CMK (cell line): ENCODE measurements at regions not wholly inside any gene's neighbourhood (a gene's known extent, or its start where the extent isn't known, plus 50 kb on each side); places are given as distances from the start of the nearest gene placed in this dataset.
"Not testable (repeated sequence)": the region's sequence is repeated elsewhere in the genome, so short reads cannot be mapped to it uniquely, and the experiment has no call there.

Source experiments
- DNase-seq: peaks from one replicate; pipeline ENCODE4 v3.0.0-alpha.2; 2010; ENCODE audit warnings: low read depth

DNA sequence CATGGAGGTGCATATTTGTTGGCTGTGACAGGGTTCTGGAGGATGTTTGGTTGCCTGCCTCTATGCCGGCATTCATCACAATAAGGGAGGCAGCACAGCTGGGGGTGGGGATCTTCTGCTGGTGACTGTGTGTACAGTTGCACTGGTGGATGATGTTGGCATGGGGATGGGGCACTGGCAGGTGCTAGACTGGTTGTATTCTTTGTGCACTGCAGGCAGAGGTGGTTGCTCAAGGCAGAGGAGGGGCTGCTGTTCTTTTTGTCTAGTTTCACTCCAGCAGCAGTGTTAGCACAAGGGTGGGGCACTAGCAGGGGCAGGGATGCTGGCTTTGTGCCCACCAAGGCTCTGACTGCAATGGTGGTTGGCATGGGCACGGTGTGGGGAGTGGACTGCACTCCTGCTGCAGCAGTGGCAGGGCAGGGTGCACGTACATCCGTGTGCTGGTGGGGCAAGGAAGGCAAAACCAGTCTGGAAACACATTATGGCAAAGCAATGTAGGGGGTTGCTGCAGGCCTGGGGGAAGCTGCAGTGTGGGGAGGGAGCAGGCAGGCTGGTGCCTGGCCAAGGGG, 69.3 kb downstream of the ISOC1 start:
- DNase-seq: no peak

DNA sequence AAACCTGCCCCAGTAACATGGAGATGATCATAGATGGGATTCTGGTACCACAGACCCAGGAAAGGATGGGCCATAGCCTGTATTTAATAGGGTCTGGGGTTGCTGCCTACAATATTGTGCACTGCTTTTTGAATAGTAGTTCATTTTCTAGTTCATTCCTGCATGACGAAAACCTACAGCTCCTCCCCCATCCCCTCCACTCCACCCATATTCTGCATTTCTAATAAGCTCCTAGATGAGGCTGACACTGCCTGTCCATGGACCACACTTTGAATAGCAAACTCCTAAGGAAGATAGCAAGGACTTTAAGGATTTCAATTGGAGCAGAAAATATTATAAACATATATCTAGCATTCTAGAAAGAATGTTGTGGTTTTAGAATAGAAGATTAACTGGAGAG, 75.5 kb downstream of the ISOC1 start:
- no peak for DNase-seq

DNA sequence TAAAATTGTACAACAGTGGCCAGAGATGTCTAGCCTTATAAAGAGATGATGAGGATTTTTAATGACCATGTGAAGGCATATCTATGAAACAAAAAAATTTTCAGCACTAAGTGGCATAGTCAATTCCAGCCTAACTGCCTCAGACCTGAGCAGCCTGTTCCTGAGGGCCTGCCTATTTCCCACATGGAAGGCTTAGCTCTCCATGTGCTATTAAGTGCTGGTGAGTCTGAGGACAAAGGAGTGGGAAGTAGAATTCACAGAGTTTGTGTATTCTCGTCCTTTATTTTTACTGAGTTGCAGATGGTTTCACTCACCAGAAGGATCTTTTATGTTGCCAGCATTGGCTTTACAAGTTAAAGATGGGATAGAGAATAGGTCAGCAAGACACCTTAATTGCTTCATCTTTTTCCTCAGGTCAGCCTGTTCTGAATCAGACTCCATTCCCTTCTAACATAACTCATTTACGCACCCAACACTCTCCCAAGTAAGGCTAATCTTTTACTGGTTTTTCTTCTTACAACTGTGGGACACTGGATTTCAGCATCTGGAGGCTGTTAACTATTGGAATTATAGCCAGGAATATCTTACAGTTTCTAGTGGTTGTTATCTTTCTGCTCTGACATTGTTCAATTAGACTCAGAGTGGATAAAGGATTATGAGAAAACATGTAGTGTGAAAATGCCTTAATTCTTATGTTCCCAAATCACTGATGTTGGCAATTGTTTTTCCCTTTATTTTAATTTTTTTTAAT, 76.8 kb downstream of the ISOC1 start:
- no peak for DNase-seq

DNA sequence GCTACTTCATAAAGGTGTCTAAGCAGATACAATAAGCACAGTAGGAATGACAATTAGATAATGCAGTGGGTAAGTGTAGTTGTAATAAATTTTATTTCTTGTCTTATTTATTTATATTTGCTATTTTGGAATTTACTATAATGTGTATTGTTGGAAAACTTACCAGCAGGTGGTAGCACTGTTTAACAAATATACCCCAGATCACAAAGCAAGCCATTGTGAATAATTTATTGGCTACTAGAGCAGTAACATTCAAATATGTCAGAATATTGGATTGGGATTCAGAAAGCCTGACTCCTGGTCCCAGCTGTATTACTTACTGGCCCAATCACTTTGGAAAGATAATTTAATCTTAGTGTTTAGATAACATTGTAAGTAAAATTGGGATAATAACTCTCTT, 78.0 kb downstream of the ISOC1 start:
- no peak for DNase-seq

DNA sequence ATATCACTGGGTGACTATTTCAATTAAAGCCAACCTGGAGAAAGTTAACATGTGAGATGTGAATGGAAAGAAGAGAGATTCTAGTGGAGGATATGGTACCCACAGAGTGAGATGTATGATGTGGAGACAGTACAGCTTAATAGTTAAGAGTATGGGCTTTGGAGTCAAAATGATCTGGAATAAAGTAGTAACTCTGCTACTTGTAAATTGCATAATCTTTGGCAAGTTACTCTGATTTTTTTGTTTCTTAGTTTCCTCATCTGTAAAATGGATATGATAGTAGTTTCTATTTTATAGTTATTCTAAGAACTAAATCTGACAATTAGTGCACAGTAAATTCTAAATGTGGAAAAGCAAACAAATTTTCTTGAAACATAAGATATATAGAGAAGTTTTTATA, 79.2 kb downstream of the ISOC1 start:
- no peak for DNase-seq

DNA sequence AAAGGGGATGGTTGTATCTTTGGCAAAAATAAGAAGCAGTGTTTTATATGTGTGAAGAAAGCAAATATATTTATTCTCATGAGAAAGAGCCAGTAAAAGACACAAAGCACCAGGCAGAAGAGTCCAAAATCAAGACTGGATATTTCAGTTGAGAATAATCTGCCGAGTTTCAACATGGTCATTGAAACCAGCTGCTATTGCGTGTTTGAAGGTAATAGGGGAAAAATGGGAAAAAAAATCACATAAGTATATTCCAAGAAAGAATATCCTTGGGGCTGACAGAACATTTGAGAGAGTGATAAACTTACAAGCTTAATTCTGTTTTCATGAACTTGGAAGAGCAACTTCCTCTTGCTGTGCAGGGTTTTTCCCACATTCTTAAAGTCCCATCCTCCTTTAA, 79.9 kb downstream of the ISOC1 start:
- DNase-seq: no peak

DNA sequence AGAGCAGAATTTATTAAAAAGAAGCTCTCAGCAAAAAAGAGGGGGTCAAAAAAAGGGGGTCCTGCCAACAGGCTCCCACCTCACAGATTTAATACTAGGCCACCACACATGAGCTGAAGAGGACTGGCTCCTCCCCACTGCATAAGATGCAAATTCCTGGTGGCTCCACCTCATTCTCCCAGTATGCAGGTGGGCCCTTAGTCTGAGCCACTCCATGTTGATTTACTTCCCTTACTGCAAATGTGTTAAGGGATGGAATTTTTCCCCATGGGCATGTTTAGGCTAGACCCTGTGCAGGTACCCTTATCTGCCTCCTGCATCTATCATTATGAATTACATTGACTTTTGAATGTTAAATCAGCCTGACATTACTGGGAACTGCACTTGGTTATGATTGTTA, 82.9 kb downstream of the ISOC1 start:
- DNase-seq: no peak

DNA sequence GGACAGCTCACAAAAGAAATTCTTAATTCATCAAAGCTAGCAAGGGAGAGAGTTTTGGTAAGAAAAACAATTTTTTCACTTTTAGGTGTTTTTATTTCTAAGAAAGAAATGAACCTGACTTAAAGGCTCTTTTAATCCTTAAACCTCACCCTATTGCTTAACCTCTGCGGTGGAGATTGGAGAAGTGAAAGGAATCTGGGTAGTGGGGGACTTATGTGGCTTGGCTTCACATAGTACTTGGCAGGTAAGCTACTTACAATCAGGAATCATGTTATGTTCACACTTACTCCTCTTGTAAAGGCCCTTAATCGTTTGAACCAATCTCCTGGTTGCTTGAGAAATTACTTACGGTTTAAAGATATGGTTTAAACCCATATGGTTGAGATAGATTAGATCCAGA, 104.8 kb downstream of the ISOC1 start:
- peak; percentile 0 for DNase-seq

DNA sequence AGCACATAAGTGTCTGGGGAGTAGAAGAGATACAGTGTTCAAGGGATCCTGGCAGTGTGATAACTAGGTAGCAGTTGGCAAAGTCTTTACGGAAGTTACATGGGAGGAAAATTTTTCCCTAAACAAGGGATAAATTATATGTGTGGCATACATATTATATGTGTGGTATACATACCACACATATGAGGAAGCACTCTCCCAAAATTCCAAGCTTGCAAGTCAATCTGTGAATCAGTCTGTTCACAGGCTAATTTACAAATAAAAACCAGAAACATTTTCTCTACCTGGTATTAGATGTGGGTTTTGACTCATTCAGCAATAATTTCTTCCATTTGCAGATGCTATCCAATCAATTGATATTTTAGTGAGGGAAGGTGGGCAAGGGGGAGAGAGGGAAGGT, 110.0 kb downstream of the ISOC1 start:
- no peak for DNase-seq

DNA sequence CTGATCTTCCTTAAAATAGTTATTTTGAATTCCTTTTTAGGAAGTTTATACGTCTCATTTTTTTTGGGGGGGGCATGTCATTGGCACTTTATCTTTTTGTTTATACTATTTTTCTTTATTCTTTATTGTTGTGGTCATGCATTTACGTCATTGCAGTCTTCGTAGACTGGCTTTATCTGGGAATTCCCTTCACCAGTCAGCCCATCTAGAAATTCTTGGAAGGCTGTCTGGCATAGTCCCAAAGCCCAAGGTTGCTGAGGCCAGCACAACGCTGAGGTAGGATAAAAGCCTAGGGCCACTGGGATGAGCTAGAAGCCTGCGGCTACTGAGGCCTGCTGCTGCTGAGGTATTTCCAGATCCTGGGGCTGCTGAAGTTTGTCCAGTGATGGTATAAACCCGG, 121.5 kb downstream of the ISOC1 start:
- DNase-seq: no peak

DNA sequence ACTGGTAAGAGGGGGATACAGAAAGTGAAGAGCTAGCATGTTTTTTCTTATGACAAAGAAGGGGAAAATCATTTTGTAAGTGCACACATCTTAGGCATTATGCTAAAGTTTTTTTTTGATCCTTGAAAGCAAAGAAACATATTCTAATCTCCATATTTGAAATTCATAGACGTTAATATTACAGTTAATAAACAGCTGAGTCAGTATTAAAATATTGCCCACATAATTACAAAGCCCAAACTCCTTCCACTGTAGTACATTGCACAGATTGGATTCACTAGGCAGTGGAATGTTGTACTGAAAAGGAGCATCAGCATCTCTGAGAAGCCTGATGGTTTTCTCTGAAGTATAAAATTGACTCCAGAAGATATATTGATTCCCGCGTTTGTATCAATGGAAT, 122.6 kb downstream of the ISOC1 start:
- DNase-seq: no peak

DNA sequence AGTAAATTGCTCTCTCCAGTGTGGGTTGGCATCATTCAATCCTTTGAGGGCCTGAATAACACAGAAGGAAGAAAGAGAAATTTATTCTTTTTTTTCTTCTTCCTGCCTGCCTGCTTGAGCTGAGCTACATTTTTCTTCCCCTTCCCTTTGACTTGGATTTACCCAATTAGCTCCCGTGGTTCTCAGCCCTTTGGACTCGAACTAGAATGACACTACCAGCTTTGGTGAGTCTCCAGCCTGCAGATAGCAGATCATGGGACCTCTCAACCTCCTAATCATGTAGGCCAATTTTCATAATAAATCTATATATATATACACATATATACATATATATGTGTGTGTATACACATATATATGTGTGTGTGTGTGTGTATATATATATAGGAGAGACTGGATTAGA, 128.6 kb downstream of the ISOC1 start:
- DNase-seq: no peak

DNA sequence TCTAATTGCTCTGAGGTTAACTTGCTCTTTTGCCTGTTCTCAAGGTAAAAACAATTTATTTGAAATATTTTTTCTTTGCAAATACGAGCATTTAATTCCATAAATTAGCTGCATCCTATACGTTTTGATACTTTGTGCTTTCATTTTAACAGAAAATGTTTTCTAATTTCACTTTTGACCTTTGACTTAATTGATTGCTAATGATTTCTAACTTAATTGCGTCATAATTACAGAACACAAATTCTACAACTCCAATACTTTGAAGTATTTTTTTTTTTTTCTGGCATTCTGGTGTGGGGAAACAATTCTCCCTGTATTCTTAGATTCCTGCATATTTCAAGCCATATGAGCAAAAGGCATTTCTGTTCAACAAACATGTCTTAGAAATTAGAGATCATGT, 134.0 kb downstream of the ISOC1 start:
- DNase-seq: no peak

DNA sequence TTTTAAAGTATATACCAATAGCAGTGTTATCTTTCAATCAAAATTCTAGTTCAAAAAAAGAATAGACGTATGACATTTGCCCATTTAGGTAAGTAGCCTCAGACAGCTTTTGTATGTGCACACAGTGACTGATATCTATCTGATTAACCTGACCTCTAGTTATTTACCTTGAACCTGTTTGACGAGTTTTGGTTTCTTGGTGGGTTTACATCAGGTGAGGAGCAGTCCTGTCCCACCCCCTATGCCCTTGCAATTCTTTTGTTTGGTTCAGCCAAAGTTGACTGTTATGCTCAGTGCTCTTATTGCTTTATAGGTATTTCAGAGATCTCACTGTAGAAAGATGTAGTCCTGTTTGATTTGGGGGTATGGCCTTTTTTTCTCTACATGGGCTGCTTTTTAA, 147.2 kb downstream of the ISOC1 start:
- no peak for DNase-seq

DNA sequence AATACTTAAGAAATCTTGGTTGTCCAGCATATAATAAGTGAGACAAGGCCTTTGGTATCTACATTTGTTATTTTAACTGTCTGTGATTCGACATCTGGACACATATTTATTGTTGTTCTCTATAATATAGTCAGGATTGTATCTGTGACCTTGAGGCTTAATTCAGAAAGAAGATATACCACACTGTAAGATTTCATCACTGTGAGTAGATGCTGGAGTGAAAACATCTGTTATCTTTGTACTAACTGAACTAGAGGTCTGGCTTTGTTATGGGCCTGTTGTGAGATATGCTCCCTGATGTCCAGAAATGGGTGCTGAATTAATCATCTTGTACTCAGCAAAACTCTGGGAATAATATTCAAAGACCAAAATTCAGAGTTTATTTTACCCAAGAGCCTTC, 148.5 kb downstream of the ISOC1 start:
- DNase-seq: no peak

DNA sequence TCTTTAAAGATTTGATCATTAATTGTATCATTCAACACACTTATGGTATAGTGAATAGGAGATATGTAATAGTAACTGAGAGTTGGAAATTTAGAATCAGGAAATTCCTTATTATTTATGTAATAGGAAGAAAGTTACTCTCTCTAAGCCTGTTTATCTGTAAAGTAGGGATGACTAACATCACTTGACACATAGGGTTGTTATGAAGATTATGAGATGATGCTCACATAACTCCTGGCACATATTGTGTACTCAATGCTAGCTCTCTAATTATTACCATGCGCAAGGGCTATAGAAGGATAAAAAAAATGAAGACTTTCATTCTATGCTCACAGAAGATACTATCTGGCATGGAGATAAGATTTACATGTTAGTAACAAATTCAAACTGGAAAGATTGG, 149.9 kb downstream of the ISOC1 start:
- no peak for DNase-seq

DNA sequence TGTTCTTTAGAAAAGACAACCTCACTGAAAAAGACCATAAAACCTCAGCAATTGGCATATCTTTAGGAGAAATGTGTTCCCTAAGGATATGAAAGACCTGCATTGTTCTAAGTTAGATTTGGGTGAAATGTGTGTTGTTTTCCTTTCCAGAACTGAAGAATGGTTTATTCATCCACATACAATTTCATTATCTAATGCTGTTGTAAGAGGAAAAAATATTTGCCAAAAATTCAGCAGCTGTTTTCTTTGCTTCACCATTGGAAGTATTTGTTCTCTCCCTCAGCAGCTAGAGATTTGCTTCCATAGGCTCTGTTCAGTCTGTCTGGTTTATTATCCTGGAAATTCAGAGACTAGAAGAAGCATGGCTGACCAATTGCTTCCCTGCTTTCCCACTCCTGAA, 150.9 kb downstream of the ISOC1 start:
- no peak for DNase-seq

DNA sequence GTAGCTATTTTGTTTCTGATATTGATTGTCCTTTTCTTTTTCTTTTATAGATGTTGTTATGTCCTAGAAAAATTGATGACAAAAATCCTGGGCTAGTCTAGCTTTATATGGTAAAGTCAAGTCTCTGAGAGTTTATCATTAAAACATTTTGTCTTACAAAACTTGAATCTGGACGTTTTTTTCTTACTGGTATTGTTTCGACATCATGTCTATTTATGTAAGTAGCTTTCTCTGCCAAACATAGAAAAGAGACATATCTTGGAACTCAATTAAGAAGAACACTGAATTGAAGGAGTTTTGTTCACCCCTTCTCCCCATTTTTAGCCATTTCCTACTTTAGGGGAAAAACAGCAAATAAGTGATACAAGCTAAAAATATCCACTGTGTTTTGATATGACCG, 151.5 kb downstream of the ISOC1 start:
- no peak for DNase-seq

DNA sequence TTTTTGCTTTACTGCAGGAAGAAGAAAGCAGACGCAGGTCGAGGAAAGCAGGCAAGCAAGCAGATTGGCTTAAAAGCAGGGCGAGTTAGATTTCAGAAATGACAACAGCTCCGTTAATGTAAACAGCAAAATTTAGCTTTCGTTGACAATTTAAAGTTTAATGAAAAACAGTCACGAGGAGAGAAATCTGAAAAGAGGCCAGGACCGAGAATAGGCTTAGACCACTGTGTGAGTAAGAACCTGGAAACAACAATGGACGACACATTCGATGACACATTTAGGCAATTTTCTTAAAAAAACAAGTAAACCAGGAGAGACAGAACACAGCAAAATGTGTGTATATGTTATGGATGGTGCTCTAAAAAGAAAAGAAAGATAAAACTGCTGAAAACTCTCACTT, 155.3 kb downstream of the ISOC1 start:
- no peak for DNase-seq

DNA sequence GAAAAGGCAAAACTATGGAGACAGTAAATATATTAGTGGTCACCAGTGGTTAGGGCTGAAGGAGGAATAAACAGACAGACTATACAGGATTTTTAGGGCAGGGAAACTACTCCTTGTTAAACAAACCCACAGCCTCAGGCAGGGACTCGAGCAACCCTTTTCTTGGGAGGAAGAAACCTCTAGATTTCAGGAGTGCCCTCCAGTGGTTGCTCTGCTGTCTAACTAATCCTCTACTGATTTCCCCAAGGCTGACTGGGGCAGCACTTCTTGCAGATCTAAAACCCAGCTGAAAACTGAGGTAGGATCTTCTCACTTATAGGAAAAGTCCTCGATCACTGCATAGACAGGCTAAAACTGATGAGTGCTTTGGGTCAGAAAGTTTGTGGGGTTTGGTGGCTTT, 176.8 kb downstream of the ISOC1 start:
- DNase-seq: no peak

DNA sequence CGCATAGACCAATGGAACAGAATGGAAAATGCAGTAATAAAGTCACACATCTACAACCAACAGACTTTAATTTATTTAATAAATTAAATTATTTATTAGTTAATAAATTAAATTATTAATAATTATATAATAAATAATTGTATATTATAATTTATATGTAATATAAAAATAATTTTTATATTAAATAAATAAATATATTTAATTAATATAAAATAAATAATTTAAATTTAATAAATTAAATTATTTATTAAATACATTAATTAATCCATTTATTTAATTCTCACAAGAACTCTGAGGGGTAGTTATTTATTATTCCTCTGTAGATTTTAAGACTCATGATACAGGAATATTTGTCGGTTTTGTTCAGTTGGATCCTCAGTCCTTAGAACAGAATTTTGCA, 176.1 kb upstream of the ADAMTS19 start:
- no peak for DNase-seq

DNA sequence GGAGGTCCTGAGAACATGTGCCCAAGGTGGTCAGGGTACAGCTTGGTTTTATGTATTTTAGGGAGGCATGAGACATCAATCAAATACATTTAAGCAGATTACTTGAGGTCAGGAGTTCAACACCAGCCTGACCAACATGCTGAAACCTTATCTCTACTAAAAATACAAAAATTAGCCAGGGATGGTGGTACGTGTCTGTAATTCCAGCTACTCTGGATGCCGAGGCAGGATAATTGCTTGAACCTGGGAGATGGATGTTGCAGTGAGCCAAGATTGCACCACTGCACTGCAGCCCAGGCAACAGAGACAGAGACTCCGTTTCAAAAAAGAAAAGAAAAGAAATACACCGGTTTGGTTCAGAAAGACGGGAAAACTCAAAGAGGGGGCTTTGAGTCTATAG, 165.9 kb upstream of the ADAMTS19 start:
- DNase-seq: not testable (repeated sequence)

DNA sequence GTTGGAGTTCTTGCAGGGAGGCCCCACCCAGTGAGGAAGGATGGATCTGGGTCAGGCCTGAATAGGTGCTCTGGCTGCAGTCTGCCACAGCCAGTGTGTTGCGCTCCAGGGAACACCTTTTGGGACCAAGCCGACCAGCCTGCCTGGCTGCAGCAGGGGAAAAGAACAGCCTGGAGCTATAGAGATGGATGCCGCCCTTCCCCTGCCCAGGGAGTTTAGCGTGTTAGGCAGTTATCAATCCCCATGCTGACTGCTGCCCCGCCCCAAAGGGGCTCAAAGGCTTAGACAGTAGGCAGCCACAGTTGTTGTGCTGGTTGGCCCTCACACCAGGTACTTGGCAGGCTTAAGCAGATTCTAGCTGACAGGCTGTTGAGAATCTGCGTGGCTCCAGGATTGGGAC, 153.4 kb upstream of the ADAMTS19 start:
- no peak for DNase-seq

DNA sequence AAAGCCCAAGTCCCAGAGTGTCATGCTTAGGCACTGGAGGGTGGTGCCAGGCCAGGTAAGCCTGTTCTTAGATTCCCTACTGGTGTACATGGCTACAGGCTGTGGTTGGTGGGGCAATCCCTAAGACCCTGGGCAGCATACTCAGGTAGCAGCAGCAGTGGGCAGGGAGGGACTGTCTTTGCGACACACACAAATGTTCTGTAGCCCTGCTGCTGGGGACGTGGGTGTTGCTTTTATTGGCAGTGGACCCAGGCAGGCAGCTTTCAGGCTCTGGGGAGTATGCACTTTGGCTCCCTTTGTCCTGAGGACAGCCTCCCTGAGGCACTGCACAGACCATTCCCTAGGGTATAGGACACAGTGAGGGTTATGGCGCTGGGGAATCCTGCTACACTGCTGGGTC, 137.1 kb upstream of the ADAMTS19 start:
- DNase-seq: no peak
